ENCODE measurements at regions not wholly inside any gene's neighbourhood (a gene's known extent, or its start where the extent isn't known, plus 50 kb on each side); places are given as distances from the start of the nearest gene placed in this dataset.
A peak's percentile ranks its signal among the peaks of the same experiment; 100 is the strongest.
"Not testable (repeated sequence)": the region's sequence is repeated elsewhere in the genome, so short reads cannot be mapped to it uniquely, and the experiment has no call there.

- TF ChIP-seq RBAK (tag by site-specific recombination; IDR thresholded peaks at IDR 0.05) (no peak), ZNF514 (tag by site-specific recombination; IDR thresholded peaks at IDR 0.05) (no peak), ZNF623 (tag by site-specific recombination; IDR thresholded peaks at IDR 0.05) (no peak)
Measured at GRCh38 chr13:103614761-103615160, 548.5 kb upstream of the SLC10A2 start (continued).

- H3K27ac ChIP-seq (ENCODE audit: extremely low read depth, low read depth, low read length): no peak overlapping the region
- POLR2A ChIA-PET: no interaction called here
- no peak overlapping the region for H3K4me3 ChIP-seq (ENCODE audit: low read depth, low read length)
- H3K9me3 ChIP-seq (ENCODE audit: control insufficient read depth, insufficient read depth, low read depth, low read length): no peaks in the 10 kb centered on the region
- no peak for TF ChIP-seq IKZF3 (tag by site-specific recombination; IDR thresholded peaks at IDR 0.05)
- no peak for TF ChIP-seq YY2 (tag by site-specific recombination; IDR thresholded peaks at IDR 0.05)
- TF ChIP-seq ZNF76 (tag by site-specific recombination; IDR thresholded peaks at IDR 0.05; ENCODE audit: borderline replicate concordance, low read depth): no peak
- no peak for TF ChIP-seq PRDM6 (tag by site-specific recombination; IDR thresholded peaks at IDR 0.05)
- TF ChIP-seq ZNF558 (tag by site-specific recombination; IDR thresholded peaks at IDR 0.05): peak; percentile 32; the same call in 1 of the 2 replicates
- no peaks in the 10 kb centered on the region for H3K36me3 ChIP-seq (ENCODE audit: control insufficient read depth in 2 of 2, insufficient read depth in 1 of 2, low read length in 2 of 2)
- CTCF ChIA-PET: no interaction called here
- H3K4me1 ChIP-seq (ENCODE audit: control insufficient read depth, insufficient read depth, low read length): no peaks in the 10 kb centered on the region
Measured at GRCh38 chr13:103607995-103608394, 541.8 kb upstream of the SLC10A2 start.

- Histone ChIP-seq H3K9me3 (ENCODE audit: control insufficient read depth, insufficient read depth, low read depth, low read length) (no peaks in the 10 kb centered on the region), H3K36me3 (ENCODE audit: control insufficient read depth in 2 of 2, insufficient read depth in 1 of 2, low read length in 2 of 2) (no peaks in the 10 kb centered on the region), H3K4me3 (ENCODE audit: low read depth, low read length) (no peak overlapping the region), H3K27ac (ENCODE audit: extremely low read depth, low read depth, low read length) (no peak overlapping the region), H3K4me1 (ENCODE audit: control insufficient read depth, insufficient read depth, low read length) (no peaks in the 10 kb centered on the region)
- ChIA-PET POLR2A (no interaction called here), CTCF (no interaction called here)
- TF ChIP-seq ZNF639 (tag by site-specific recombination; IDR thresholded peaks at IDR 0.05) (no peak), ZNF221 (tag by site-specific recombination; IDR thresholded peaks at IDR 0.05; ENCODE audit: borderline replicate concordance) (no peak), SP3 (tag by site-specific recombination; IDR thresholded peaks at IDR 0.05) (no peak), ZBTB44 (tag by site-specific recombination; IDR thresholded peaks at IDR 0.05) (no peak), ZFP37 (tag by site-specific recombination; IDR thresholded peaks at IDR 0.05) (no peak), ZNF292 (tag by site-specific recombination; IDR thresholded peaks at IDR 0.05; ENCODE audit: borderline replicate concordance, low read depth) (no peak), KLF16 (tag by site-specific recombination; IDR thresholded peaks at IDR 0.05) (no peak), ZNF146 (tag by site-specific recombination; IDR thresholded peaks at IDR 0.05) (no peak), ZNF354C (tag by site-specific recombination; IDR thresholded peaks at IDR 0.05; ENCODE audit: borderline replicate concordance, low read depth) (no peak), ZBTB6 (tag by site-specific recombination; IDR thresholded peaks at IDR 0.05) (no peak)
Measured at GRCh38 chr13:103605546-103606326, 539.5 kb upstream of the SLC10A2 start.

GRCh38 chr13:103599870-103600269, 533.7 kb upstream of the SLC10A2 start:
- H3K9me3 ChIP-seq (ENCODE audit: control insufficient read depth, insufficient read depth, low read depth, low read length); H3K4me1 ChIP-seq (ENCODE audit: control insufficient read depth, insufficient read depth, low read length); H3K36me3 ChIP-seq (ENCODE audit: control insufficient read depth in 2 of 2, insufficient read depth in 1 of 2, low read length in 2 of 2); H3K27ac ChIP-seq (ENCODE audit: extremely low read depth, low read depth, low read length); POLR2A ChIA-PET; H3K4me3 ChIP-seq (ENCODE audit: low read depth, low read length): not testable (repeated sequence)
- CTCF ChIA-PET: interaction anchor here (0.7 kb wide), 1 partner anchor 18 kb away, joined by 3 read pairs; no protein-coding TSS in a partner anchor
